HG02840 (cell line): ENCODE measurements at regions not wholly inside any gene's neighbourhood (a gene's known extent, or its start where the extent isn't known, plus 50 kb on each side); places are given as distances from the start of the nearest gene placed in this dataset.

ENCODE experiments used
- ATAC-seq: cut with Tn5 transposase; IDR thresholded peaks from one replicate; pipeline ENCODE4 v1.9.1; 2021; ENCODE audit warnings: mild to moderate bottlenecking, moderate library complexity, moderate number of reproducible peaks; ENCODE audit not compliant: unreplicated experiment, low FRiP score

DNA sequence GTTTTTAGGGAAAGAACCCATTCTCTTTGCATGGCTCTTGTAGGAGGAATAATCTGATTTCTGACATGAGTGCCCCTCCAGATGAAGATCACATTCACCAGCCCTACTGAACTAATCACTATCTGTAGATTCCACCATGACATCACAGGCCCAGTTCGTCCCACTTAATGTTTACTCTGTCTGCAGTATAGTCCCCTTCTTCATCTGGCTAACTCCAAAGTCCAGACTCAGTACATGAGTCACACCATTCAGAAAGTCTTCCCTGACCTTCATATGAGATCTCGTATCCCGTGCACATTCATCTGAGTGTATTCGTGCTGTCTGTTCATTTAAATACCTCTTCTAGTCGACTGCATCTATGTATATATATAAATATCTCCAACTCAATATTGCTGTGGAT, 366.5 kb upstream of the AKR1E2 start:
- no peak for ATAC-seq

GRCh38 chr10:4457597-4457996, 368.4 kb upstream of the AKR1E2 start:
- no peak for ATAC-seq

- no peak for ATAC-seq
Measured at GRCh38 chr10:4456776-4457175, 369.2 kb upstream of the AKR1E2 start.

DNA sequence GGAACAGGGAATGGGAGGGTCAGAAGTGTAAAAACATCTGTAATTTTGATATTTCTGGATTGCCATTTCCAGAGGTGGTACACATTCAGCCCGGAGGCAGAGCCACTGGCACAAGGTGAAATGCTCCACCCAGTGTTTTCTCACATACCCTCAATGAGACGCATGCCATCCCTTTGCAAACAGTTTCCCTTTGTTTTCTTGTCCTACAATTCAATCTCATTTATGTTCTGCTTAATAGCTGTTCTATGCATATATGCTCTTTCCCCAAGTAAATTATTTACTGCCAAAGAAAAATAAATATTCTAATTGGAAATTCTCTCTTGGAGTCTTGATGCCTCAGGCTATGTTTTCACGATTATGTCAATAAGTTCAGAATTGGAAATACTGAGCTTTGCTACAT, 369.7 kb upstream of the AKR1E2 start:
- ATAC-seq: no peak

- ATAC-seq: no peak
Measured at GRCh38 chr10:4453950-4454349, 372.1 kb upstream of the AKR1E2 start.

DNA sequence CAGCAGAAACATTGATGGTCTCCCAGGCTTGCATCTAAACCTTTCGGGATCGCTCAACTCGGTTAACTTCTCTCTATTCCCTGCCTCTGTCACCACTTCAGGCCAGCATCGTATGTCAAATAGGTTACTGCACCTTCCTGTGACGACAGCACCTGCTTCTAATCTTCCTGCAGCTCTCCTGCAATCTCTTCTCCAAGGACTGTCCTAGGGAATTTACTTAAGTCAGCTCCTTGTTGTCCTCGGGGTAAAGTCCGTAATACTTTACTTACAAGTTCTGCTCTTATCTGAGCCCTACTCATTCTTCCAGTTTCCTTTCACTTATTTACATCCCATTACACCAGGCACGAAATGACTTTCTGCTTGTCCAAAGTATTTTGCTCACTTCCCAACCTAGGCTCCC, 372.7 kb upstream of the AKR1E2 start:
- ATAC-seq: no peak

DNA sequence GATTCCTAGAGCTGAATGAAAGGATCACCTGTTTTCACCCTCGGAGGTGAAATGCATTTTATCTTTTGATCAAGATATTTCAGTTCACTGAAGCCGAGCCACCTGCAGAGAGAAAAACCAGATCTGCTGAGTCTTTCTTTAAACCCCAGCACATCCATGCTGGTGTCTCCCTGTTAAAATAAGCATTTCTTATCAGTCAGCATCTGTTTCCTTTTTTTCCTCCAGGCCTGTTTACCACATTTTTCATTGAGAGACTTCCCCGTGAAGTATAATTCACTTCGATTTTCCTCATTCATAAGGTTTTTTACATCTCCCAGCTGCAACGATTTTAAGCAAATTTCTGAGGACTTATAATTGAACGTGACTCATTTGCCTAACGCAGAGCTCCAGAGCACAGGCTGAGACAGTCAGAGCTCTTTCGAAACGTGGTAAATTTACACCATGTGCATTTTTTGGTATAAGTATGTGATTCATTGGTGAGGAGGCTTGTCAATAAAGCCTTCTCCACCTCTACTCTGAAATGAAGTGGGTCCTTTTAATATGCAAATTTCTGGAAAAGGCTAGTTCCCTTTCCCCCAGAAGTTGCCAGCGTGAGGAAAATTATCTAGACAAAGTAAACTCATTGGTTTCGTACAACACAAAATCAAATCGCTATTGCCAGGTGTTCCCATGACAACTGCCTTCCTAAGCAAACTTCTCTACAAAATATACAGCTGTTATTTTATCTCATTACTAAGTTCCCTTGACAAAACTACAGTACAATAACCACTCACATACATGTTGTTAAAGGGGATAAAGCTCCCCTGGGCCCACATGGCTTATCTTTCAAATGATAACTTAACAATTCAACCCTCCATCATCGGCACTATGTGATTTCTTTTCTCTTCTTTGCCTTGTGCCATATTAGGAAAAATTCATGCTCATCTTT, 374.8 kb upstream of the AKR1E2 start:
- no peak for ATAC-seq

DNA sequence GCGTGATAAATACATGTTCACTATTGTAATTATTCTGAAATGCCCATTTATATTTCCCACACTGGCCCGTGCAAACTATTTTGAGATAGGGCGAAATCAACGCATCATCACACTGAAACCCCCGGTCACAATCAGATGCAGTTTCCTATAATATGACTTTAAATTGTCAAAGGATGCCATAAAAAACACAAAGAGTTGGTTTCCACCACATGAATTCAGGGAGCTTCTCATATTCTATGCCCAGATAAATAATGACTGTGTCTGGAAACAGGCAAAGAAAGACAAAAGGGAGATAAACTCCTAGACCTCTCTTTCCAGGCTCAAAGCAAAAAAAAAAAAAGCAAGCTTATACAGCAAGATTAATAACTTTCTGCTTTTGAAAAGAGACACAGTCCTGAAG, 375.8 kb upstream of the AKR1E2 start:
- ATAC-seq: no peak

- no peak for ATAC-seq
Measured at GRCh38 chr10:4448030-4448429, 378.0 kb upstream of the AKR1E2 start.

DNA sequence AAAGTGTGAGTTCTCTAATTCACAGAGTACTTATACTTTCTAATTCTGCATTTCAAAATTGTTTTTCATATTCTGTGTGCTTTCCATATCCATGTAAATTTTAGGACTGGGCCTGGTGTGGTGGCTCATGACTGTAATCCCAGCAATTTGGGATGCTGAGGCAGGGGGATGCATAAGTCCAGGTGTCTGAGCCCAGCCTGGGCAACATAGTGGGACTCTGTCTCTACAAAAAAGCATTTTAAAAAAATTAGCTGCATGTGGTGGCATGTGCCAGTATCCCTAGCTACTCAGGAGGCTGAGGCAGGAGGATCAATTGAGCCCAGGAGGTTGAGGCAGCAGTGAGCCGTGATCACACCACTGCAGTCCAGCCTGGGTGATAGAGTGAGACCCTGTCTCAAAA, 382.6 kb upstream of the AKR1E2 start:
- no peak for ATAC-seq

DNA sequence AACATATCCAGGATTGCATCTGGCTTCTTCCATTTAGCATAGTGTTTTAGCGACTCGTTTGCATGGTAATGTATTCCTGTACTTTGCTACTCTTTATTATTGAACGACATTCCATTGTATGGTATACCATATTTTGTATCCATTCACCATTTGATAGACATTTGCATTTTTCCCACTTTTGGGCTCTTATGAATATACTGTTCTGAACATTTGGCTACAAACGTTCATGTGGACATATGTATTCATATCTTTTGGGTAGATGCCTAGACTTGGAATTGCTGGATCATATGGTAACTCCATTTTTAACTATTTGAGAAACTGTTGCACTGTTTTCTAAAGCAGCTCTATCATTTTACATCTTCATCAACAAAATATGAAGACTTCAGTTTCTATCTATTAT, 383.7 kb upstream of the AKR1E2 start:
- no peak for ATAC-seq

- ATAC-seq: no peak
Measured at GRCh38 chr10:4440260-4440659, 385.7 kb upstream of the AKR1E2 start.

DNA sequence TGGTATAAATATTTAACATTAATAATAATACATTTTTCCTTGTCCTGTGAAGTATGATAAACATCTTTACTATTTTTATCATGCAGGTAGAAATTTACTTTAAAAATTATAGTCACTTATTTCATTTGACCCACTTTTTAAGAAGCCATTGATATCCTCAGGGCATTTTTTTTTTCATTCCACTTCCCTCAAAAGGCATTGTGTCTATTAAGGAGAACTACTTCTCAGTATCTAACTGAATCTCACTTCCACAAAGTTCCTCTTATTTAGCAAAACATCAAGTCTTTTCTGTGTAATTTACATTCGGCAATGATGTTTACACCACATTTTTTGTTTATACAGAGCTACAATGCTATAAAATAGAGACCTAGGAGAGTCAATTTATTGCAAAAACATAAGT, 388.2 kb upstream of the AKR1E2 start:
- ATAC-seq: no peak

DNA sequence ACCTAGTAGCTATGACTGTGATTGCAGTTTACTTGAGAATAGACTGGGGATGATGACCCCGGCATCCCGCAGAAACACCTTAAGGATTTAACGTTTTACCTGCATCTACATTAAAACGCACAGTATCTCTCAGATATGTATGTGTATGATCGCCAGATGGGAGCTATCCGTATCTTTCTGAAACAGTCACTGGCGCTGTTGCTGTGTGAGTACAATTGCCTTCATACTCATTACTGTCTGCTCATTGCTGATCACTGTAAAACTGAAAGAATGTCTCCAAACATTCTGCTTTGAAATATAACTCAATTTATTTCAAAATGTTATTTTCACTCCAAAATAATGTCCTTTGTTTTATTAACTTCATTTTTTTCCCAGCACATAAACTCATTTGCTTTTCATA, 388.9 kb upstream of the AKR1E2 start:
- no peak for ATAC-seq

DNA sequence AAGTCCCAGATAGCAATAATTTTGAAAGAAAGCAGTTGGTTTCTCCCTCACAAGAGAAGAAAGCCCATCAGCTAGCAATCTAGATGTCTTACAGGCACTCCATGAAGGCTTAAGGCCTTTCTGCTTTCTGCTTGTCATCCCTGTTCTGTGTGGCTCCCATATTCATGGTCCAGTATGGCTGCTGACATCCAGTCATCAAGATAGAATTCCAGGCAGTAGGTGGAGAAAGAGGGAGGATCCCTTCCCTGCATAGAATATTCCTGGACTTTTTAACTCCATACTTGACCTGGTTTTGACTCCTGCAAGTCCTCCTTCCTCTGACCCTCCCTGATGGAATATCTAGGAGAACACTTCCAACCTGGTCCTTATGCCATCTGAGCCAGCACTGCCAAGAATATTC, 389.9 kb upstream of the AKR1E2 start:
- ATAC-seq: no peak

DNA sequence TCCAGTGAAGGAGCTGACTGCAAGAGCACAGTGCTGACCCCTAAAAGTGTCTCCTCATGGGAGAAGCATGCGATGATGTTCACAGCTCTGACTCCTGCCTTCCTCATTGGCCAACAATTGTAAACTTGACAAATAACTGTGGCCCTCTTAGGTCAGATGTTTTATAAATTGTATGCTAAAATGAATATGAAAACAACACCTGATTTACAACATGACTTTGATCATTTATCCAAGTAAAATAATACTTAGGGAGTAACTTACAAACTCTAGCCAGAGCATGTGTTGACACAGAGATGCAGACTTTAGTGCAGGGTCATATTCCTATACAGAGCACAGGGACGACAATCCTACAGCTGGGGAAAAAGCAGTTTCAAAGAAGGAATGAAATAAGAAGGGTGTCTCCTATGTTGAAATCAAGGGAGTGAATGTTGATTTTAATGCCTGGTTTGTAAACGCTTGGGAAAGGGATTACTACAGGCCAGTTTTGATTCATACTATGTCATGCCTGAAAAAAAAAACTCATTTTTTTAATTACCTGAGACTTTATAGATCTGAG, 391.4 kb upstream of the AKR1E2 start:
- no peak for ATAC-seq

DNA sequence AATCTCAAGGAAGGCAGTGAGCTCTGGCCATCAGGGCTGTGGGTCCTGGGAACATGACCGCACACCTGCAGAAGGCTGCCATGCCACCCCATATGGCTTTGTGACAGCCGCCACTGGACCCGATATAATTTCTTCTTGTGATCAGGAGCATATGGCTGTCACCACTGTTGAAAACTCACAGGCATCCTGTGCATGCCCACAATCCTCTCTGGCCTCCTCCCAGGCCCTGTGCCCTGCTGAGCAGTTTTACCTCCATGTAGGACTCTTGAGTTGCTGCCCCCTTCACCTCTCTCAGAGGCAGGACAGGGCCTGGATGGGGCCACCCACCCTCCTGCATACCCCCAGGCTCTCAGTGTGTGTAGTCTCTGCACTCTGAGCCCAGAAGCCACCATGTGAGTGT, 391.9 kb upstream of the AKR1E2 start:
- no peak for ATAC-seq

- ATAC-seq: no peak
Measured at GRCh38 chr10:4431114-4431863, 394.7 kb upstream of the AKR1E2 start.

DNA sequence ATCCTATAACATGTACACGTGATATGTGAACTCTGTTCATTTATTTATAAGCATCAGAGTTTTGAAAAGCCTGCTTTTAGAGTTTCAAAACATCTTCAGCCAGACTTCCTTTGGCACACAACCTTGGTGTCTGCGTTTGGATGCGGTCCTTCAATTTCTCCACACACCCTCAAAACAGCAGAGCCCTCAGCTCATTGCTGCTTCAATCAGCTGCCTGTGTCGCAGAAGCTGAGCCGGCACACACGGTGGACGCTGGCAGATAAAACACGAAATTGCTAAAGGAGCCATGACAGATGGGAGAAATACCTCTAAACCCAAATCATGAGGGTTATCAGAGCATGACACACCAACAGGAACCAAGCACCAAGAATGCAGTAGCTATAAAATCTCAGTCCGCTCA, 396.4 kb upstream of the AKR1E2 start:
- no peak for ATAC-seq

GRCh38 chr10:4427532-4427931, 398.5 kb upstream of the AKR1E2 start:
- no peak for ATAC-seq

DNA sequence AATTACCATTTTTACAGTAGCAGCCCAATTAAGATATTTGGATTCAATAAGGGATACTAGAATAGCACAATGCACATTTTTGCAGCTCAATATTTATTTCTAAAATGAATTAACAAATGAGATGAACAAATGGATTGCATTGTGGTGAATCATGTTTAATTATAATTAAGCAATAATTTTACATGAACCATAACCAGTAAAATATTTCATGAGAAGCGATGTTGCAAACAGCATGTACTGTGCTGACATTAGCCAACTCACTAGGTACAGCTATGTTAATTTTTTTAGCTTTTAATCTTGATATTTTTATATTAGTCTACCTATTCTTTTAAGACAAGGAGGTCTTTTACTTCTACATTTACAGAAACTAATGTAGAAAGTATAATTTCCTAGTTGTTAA, 399.1 kb upstream of the AKR1E2 start:
- ATAC-seq: no peak

DNA sequence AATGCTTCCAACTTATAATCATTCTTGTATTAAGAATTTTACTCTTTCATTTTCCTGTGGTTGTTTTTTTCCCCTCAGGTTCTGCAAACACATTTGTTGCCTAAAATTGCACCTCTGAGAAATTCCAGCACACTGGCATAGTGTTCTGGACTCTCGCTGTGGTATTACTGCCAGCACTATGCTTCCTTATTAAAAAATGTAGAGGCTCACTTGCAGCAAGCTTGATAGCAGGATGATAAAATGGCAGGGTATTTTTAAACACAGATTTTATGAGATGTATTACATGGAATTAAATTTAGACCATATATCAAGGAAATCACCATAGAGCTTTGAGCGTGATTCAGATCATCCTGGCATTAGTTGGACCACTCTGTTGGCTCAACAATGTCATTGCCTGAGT, 416.7 kb upstream of the AKR1E2 start:
- no peak for ATAC-seq
